Liver (tissue), 3 donors: ENCODE measurements at regions not wholly inside any gene's neighbourhood (a gene's known extent, or its start where the extent isn't known, plus 50 kb on each side); places are given as distances from the start of the nearest gene placed in this dataset.

ENCODE experiments used
- CTCF ChIP-seq: fragments of 150-350 bp; IDR thresholded peaks from 2 replicates; pipeline ENCODE4 v1.5.1; 2017; ENCODE audit warnings: improper control_type of control experiment, low read depth, low read length; ENCODE audit not compliant: missing input control
- EGR1 ChIP-seq, 2 donors: IDR thresholded peaks; 2 replicates each; pipeline ENCODE4 v1.6.1; 2016 to 2018; ENCODE audit warnings: antibody characterized with exemption in 2 of 2, low read depth in 2 of 2
- MAX ChIP-seq: IDR thresholded peaks from 2 replicates; pipeline ENCODE4 v1.6.1; 2016; ENCODE audit warnings: antibody characterized with exemption
- RAD21 ChIP-seq, 2 donors: IDR thresholded peaks; 2 replicates each; pipeline ENCODE4 v1.6.1; 2016; ENCODE audit warnings: antibody characterized with exemption in 2 of 2, mild to moderate bottlenecking in 2 of 2
- REST ChIP-seq: IDR thresholded peaks from 2 replicates; pipeline ENCODE4 v1.6.1; 2016; ENCODE audit warnings: antibody characterized with exemption, mild to moderate bottlenecking
- TAF1 ChIP-seq: conservative IDR thresholded peaks from 2 replicates; pipeline ENCODE4 v1.6.1; 2016; ENCODE audit warnings: antibody characterized with exemption, mild to moderate bottlenecking
- ZBTB33 ChIP-seq: IDR thresholded peaks from 2 replicates; pipeline ENCODE4 v1.6.1; 2016; ENCODE audit warnings: antibody characterized with exemption
- donor health status: healthy.
- donor health status: healthy.

- TF ChIP-seq TAF1 (no peak), CTCF (no peak), REST (no peak), RAD21 (IDR thresholded peaks at IDR 0.05) (no peak), ZBTB33 (no peak), EGR1 (IDR thresholded peaks at IDR 0.05; ENCODE audit: low read depth in 2 of 2) (no peak), MAX (no peak)
These were observed 62.6 kb upstream of the PMEPA1 start for GRCh38 chr20:57772349-57772964.
